HAP-1 (cell line): ENCODE measurements at regions not wholly inside any gene's neighbourhood (a gene's known extent, or its start where the extent isn't known, plus 50 kb on each side); places are given as distances from the start of the nearest gene placed in this dataset.
A peak's percentile ranks its signal among the peaks of the same experiment; 100 is the strongest.

Source experiments
- DNase-seq, 2 experiments: peaks; one replicate each; pipeline ENCODE4 v3.0.0-alpha.2; 2016 to 2020; ENCODE audit warnings: low spot score in 2 of 2
- H3K27me3 ChIP-seq: fragments of 250-450 bp; sonication (Bioruptor Pico); 2 replicates; pipeline ENCODE4 v1.5.1; 2020; ENCODE audit warnings: low read depth, mild to moderate bottlenecking, moderate library complexity
- H3K36me3 ChIP-seq: fragments of 250-450 bp; sonication (Bioruptor Pico); replicated peaks from 2 replicates; pipeline ENCODE4 v1.5.1; 2020; ENCODE audit warnings: mild to moderate bottlenecking
- H3K4me1 ChIP-seq: fragments of 250-450 bp; sonication (Bioruptor Pico); 2 replicates; pipeline ENCODE4 v1.5.1; 2020; ENCODE audit warnings: mild to moderate bottlenecking
- H3K4me3 ChIP-seq: fragments of 250-450 bp; sonication (Bioruptor Pico); 2 replicates; pipeline ENCODE4 v1.5.1; 2020; ENCODE audit warnings: mild to moderate bottlenecking, moderate library complexity
- H3K9me3 ChIP-seq: fragments of 250-450 bp; sonication (Bioruptor Pico); 2 replicates; pipeline ENCODE4 v1.5.1; 2020; ENCODE audit warnings: mild to moderate bottlenecking, moderate library complexity
- in situ Hi-C: fragments of 300-500 bp; cut with MboI; formaldehyde crosslinking; loops from 3 replicates; pipeline ENCODE4 v1.14.3; 2020; ENCODE audit warnings: low sequenced_read_pairs, inconsistent platforms, mixed read lengths

- Histone ChIP-seq H3K9me3 (no peaks in the 10 kb centered on the region), H3K36me3 (no peaks in the 10 kb centered on the region), H3K4me1 (no peaks in the 10 kb centered on the region), H3K27me3 (no peaks in the 10 kb centered on the region), H3K4me3 (no peak overlapping the region)
- DNase-seq, result no peak
- in situ Hi-C loops, result no loop called here
Observed at GRCh38 chr17:73878923-73879322, 234.7 kb upstream of the SDK2 start.

- in situ Hi-C loops, result no loop called here
- no peak for DNase-seq
- H3K4me1 ChIP-seq, result no peaks in the 10 kb centered on the region
- H3K9me3 ChIP-seq, result no peaks in the 10 kb centered on the region
- no peak overlapping the region for H3K4me3 ChIP-seq
- no peaks in the 10 kb centered on the region for H3K27me3 ChIP-seq
- H3K36me3 ChIP-seq, result no peaks in the 10 kb centered on the region
Observed at GRCh38 chr17:73879987-73880386, 235.7 kb upstream of the SDK2 start.

GRCh38 chr17:73882590-73882989 lies 238.3 kb upstream of the SDK2 start:
- Histone ChIP-seq H3K27me3 (no peaks in the 10 kb centered on the region), H3K4me3 (no peak overlapping the region), H3K36me3 (no peaks in the 10 kb centered on the region), H3K9me3 (no peaks in the 10 kb centered on the region), H3K4me1 (no peaks in the 10 kb centered on the region)
- in situ Hi-C loops, result no loop called here
- no peak for DNase-seq

- H3K27me3 ChIP-seq, result no peaks in the 10 kb centered on the region
- in situ Hi-C loops, result no loop called here
- H3K4me3 ChIP-seq, result no peak overlapping the region
- H3K4me1 ChIP-seq, result no peaks in the 10 kb centered on the region
- H3K9me3 ChIP-seq, result no peaks in the 10 kb centered on the region
- no peaks in the 10 kb centered on the region for H3K36me3 ChIP-seq
- no peak for DNase-seq
Observed at GRCh38 chr17:73883175-73883574, 238.9 kb upstream of the SDK2 start.

GRCh38 chr17:73887739-73888138 lies 243.5 kb upstream of the SDK2 start:
- Histone ChIP-seq H3K4me1 (no peaks in the 10 kb centered on the region), H3K4me3 (no peak overlapping the region), H3K9me3 (no peaks in the 10 kb centered on the region), H3K36me3 (no peaks in the 10 kb centered on the region), H3K27me3 (no peaks in the 10 kb centered on the region)
- no peak for DNase-seq
- in situ Hi-C loops, result no loop called here

- no peak overlapping the region for H3K4me3 ChIP-seq
- in situ Hi-C loops, result no loop called here
- no peaks in the 10 kb centered on the region for H3K27me3 ChIP-seq
- H3K4me1 ChIP-seq, result no peaks in the 10 kb centered on the region
- DNase-seq, result no peak
- H3K9me3 ChIP-seq, result no peaks in the 10 kb centered on the region
- H3K36me3 ChIP-seq, result no peaks in the 10 kb centered on the region
Observed at GRCh38 chr17:73888862-73889261, 244.6 kb upstream of the SDK2 start.

GRCh38 chr17:73889439-73889838 lies 245.2 kb upstream of the SDK2 start:
- DNase-seq, result no peak
- Histone ChIP-seq H3K9me3 (no peaks in the 10 kb centered on the region), H3K36me3 (no peaks in the 10 kb centered on the region), H3K4me1 (no peaks in the 10 kb centered on the region), H3K4me3 (no peak overlapping the region), H3K27me3 (no peaks in the 10 kb centered on the region)
- in situ Hi-C loops, result no loop called here

GRCh38 chr17:73890831-73891405 lies 246.7 kb upstream of the SDK2 start:
- in situ Hi-C loops, result no loop called here
- Histone ChIP-seq H3K27me3 (no peaks in the 10 kb centered on the region), H3K36me3 (no peaks in the 10 kb centered on the region), H3K9me3 (no peaks in the 10 kb centered on the region), H3K4me1 (no peaks in the 10 kb centered on the region), H3K4me3 (no peak overlapping the region)
- DNase-seq, result no peak

- no peaks in the 10 kb centered on the region for H3K9me3 ChIP-seq
- DNase-seq, result no peak
- H3K27me3 ChIP-seq, result no peaks in the 10 kb centered on the region
- no peak overlapping the region for H3K4me3 ChIP-seq
- no peaks in the 10 kb centered on the region for H3K4me1 ChIP-seq
- in situ Hi-C loops, result no loop called here
- H3K36me3 ChIP-seq, result no peaks in the 10 kb centered on the region
Observed at GRCh38 chr17:73895157-73895556, 250.9 kb upstream of the SDK2 start.

- Histone ChIP-seq H3K4me1 (no peaks in the 10 kb centered on the region), H3K36me3 (no peaks in the 10 kb centered on the region), H3K4me3 (no peak overlapping the region), H3K9me3 (no peaks in the 10 kb centered on the region), H3K27me3 (peaks cover 5% of the 10 kb centered on the region; the same call in 1 of the 2 replicates)
- in situ Hi-C loops, result no loop called here
- DNase-seq, result no peak
Observed at GRCh38 chr17:73896966-73897365, 252.7 kb upstream of the SDK2 start.

GRCh38 chr17:73899839-73900238 lies 255.6 kb upstream of the SDK2 start:
- no peaks in the 10 kb centered on the region for H3K36me3 ChIP-seq
- H3K27me3 ChIP-seq, result peaks cover 9% of the 10 kb centered on the region
- H3K4me3 ChIP-seq, result no peak overlapping the region

GRCh38 chr17:73900516-73900915 lies 256.3 kb upstream of the SDK2 start:
- Histone ChIP-seq H3K9me3 (no peaks in the 10 kb centered on the region), H3K4me1 (no peaks in the 10 kb centered on the region), H3K27me3 (peaks cover 9% of the 10 kb centered on the region), H3K4me3 (no peak overlapping the region), H3K36me3 (no peaks in the 10 kb centered on the region)
- in situ Hi-C loops, result no loop called here
- no peak for DNase-seq

More at GRCh38 chr17:73899839-73900238, 255.6 kb upstream of the SDK2 start:
- no peaks in the 10 kb centered on the region for H3K4me1 ChIP-seq
- in situ Hi-C loops, result no loop called here
- H3K9me3 ChIP-seq, result no peaks in the 10 kb centered on the region
- no peak for DNase-seq

GRCh38 chr17:73901249-73901648 lies 257.0 kb upstream of the SDK2 start:
- peaks cover 9% of the 10 kb centered on the region for H3K27me3 ChIP-seq
- in situ Hi-C loops, result no loop called here
- DNase-seq, result no peak
- no peaks in the 10 kb centered on the region for H3K36me3 ChIP-seq
- no peaks in the 10 kb centered on the region for H3K9me3 ChIP-seq
- no peaks in the 10 kb centered on the region for H3K4me1 ChIP-seq
- H3K4me3 ChIP-seq, result no peak overlapping the region

- no peaks in the 10 kb centered on the region for H3K36me3 ChIP-seq
- no peak overlapping the region for H3K4me3 ChIP-seq
- DNase-seq, result peak; percentile 4 to 40
- H3K9me3 ChIP-seq, result no peaks in the 10 kb centered on the region
- H3K27me3 ChIP-seq, result peaks cover 9% of the 10 kb centered on the region
- in situ Hi-C loops, result no loop called here
- no peaks in the 10 kb centered on the region for H3K4me1 ChIP-seq
Observed at GRCh38 chr17:73901661-73902415, 257.6 kb upstream of the SDK2 start.
